ENCODE measurements at regions not wholly inside any gene's neighbourhood (a gene's known extent, or its start where the extent isn't known, plus 50 kb on each side); places are given as distances from the start of the nearest gene placed in this dataset.
A peak's percentile ranks its signal among the peaks of the same experiment; 100 is the strongest.

- DNase-seq = peak; percentile 63
Observed at GRCh38 chr5:4137781-4138180, 542.1 kb downstream of the IRX1 start.

DNA sequence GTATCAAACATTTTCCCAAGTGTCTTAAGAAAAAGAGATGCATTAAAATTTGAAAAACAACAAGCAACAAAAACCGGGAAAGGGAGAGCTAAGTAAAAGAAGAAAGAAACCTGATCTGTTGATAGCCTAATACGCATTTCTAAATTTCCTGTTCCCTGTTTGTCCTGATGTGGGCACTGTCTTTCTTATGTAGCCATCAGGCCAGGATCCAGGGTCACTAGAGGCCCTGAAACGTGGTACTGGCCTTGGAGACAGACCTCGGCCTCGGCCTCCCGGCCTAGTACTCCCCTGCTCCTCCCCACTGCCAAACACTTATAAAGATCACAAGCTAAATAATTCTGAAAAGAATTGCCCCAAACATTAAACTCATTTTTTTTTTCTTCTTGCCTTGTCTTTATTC lies 547.2 kb downstream of the IRX1 start:
- no peak for DNase-seq

DNA sequence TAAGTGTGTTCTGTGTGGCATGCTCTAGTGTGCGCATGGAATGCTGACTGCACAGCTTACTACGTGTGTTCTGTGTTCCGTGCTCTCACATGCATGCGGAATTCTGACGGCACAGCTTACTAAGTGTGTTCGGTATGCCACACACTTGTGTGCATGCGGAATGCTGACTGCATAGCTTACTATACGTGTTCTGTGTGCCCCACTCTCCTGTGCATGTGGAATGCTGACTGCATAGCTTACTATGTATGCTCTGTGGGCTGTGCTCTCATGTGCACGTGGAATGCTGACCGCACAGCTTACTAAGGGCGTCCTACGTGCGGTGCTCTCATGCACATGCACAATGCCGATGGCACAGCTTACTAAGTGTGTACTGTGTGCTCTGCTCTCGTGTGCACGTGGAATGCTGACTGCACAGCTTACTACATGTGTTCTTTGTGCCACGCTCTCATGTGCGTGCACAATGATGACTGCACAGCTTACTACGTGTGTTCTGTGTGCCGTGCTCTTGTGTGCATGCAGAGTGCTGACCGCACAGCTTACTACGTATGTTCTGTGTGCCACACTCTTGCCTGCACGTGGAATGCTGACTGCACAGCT lies 548.9 kb downstream of the IRX1 start:
- no peak for DNase-seq

- peak; percentile 51 for DNase-seq
Observed at GRCh38 chr5:4145511-4145910, 549.9 kb downstream of the IRX1 start.

GRCh38 chr5:4148009-4148408 lies 552.4 kb downstream of the IRX1 start:
- DNase-seq = no peak

DNA sequence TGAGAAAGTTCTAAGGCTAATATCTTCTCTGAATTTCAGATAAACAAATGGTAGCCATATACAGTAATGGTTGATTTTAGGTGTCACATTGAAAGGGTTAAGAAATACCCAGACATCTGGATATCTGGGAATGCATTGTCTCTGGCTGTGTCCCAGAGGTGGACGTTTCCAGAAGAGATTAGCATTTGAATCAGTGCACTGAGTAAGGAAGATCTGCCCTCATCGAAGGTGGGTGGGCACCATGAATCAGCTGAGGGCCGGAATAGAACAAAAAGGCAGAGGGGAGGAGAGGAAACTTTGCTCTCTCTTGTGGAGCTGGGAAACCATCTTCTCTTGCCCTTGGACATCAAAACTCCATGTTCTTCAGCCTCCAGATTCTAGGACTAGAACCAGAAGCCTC lies 554.4 kb downstream of the IRX1 start:
- DNase-seq = no peak

DNA sequence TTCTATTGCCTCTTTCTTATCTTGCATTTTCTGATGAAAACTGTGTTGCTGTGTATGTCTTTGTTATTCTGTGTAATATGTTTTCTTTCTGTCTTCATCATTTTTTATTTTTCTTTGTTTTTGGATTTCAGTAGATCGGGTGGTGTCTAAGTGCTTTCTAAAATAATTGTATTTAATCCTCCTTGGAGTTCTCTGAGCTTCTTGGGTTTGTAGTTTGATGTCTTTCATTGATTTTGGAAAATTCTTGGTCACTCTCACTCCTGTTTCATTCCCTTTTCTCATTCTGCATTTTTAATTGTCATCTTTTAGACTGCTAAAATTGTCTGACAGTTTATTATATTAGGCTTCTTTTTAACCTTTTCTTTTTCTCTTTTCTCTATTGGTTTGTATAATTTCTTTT lies 560.5 kb downstream of the IRX1 start:
- DNase-seq = no peak

- DNase-seq = no peak
Observed at GRCh38 chr5:4156889-4157288, 561.3 kb downstream of the IRX1 start.

- no peak for DNase-seq
Observed at GRCh38 chr5:4158750-4159447, 563.3 kb downstream of the IRX1 start.

DNA sequence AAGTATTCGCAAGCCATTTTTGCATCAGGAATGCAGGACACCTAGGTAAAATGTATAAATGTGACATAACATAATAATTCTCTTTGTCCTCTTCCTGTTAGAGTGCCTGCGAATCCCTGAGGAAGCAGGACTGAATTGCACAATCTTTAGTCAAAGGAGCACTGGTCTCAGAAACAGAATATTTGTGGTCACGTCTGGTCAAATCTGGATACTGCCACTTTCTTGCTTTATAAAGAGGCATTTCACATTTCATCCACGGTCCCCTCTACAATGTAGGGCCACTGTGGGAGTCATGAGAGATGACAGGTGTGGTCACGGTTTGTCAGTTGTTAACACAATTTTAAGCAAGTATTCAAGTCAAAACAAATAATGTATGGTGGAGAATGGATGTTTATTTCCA lies 564.0 kb downstream of the IRX1 start:
- no peak for DNase-seq

GRCh38 chr5:4164167-4164566 lies 568.5 kb downstream of the IRX1 start:
- no peak for DNase-seq

DNA sequence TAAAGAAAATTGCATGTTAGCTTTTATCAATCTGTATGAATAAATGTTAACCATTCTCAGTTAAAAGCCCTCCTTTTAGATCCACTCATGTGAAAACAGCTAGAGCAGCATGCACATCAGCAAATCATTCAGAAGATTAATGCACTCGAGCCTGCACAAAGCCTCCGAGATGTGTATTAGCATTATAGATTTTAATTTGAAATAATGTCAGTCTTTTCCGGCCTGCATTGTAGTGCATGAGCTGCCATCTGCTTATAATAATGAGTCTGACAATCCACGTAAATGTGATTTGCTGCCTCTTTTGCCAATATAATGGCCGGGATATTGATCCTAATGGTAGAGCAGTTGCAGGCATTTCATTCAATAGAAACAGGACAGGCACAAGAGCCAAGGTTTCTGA lies 585.1 kb downstream of the IRX1 start:
- no peak for DNase-seq

GRCh38 chr5:4182144-4182543 lies 586.5 kb downstream of the IRX1 start:
- DNase-seq = no peak

DNA sequence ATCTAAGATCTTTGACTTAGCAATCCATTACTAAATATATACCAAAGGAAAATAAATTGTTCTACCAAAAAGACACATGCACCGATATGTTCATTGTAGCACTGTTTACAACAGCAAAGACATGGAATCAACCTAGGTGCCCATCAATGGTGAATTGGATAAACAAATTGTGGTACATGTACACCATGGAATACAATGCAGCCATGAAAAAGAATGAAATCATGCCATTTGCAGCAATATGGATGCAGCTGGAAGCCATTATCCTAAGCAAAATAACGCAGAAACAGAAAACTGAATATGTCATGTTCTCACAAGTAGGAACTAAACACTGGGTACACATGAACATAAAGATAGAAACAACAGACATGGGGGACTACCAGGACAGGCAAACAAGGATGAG lies 589.5 kb downstream of the IRX1 start:
- DNase-seq = no peak

DNA sequence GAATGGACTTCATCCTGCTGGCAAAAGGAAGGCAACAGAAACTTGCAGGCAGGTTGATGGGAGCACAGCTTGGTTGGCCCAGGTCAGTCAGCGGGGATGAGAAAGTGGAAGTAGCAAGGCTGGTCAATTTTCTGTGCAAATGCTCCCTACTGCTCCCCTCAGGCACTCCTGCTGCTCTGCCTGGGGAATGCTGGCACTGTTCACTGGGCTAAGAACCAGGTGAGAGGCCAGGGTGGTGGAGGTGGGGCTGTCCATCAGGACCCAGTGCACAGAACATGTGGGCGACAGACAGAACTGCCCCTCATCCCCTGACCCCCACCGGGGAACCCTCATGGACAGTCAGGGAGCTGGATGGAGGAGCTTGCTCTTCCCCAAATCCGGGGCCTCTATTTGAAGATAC lies 593.1 kb downstream of the IRX1 start:
- DNase-seq = no peak

- no peak for DNase-seq
Observed at GRCh38 chr5:4189317-4189716, 593.7 kb downstream of the IRX1 start.

- peak; percentile 21 for DNase-seq
Observed at GRCh38 chr5:4191041-4191440, 595.4 kb downstream of the IRX1 start.

GRCh38 chr5:4191703-4192102 lies 596.1 kb downstream of the IRX1 start:
- DNase-seq = no peak

DNA sequence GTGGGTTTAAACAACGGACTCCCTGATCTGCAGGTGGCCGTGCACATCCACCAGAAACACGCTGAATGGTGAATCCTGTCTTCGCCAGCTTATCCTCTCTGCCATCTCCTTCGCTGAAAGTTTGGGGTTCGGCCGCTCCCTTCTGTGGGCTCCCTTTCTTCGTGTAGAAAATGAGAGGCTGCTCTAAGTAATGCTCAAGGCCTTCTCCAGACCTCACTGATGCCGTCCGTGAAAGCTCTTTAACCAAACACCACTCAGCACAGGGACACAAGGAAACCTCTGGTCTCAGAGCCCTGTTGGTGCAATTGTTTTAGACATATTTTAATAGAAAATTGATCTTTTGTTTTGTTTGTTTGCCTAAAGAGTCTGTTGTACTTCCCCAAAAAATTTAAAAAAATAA lies 596.5 kb downstream of the IRX1 start:
- DNase-seq = no peak

- no peak for DNase-seq
Observed at GRCh38 chr5:4196744-4197143, 601.1 kb downstream of the IRX1 start.

DNA sequence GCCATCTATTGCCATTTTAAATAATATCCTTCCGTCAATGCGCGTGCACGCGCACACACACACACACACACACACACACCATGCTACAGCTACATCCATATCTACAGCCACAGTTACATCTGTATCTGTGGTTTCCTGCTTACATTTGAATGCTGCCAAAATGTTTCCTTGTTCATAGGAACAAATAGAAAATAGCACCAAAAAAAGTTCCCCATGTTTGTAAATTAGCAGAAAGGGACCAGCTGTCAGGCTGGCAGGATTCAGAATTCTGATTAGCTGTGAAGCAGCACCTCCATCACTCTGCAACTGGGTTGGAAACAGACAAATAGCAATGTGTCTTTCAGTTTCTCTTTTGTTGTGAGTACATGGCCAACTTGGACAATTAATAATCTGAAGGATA lies 601.5 kb downstream of the IRX1 start:
- DNase-seq = peak; percentile 53

GRCh38 chr5:4198461-4198860 lies 602.8 kb downstream of the IRX1 start:
- DNase-seq = no peak

- no peak for DNase-seq
Observed at GRCh38 chr5:4199049-4199841, 603.6 kb downstream of the IRX1 start.

- no peak for DNase-seq
Observed at GRCh38 chr5:4203146-4203545, 607.5 kb downstream of the IRX1 start.
